Fibroblast of the aortic adventitia (primary cell): ENCODE measurements at regions not wholly inside any gene's neighbourhood (a gene's known extent, or its start where the extent isn't known, plus 50 kb on each side); places are given as distances from the start of the nearest gene placed in this dataset.

Experiments used
- DNase-seq: peaks from one replicate; pipeline ENCODE4 v3.0.0-alpha.2; 2010; ENCODE audit warnings: low read depth
- H3K4me3 ChIP-seq: 2 replicates; pipeline ENCODE4 v1.5.1; 2011; ENCODE audit warnings: low read depth, mild to moderate bottlenecking, control low read depth, low read length, moderate library complexity
- CTCF ChIP-seq: IDR thresholded peaks from 2 replicates; pipeline ENCODE4 v1.5.1; 2011; ENCODE audit warnings: mild to moderate bottlenecking, low read length, control low read depth, inconsistent platforms; ENCODE audit not compliant: insufficient read depth

GRCh38 chr2:187716301-187716700, 162.1 kb upstream of the TFPI start:
- TF ChIP-seq CTCF: no peak
- no peak overlapping the region for H3K4me3 ChIP-seq
- DNase-seq: no peak

- H3K4me3 ChIP-seq: no peak overlapping the region
- no peak for DNase-seq
- TF ChIP-seq CTCF: no peak
Observed at GRCh38 chr2:187718092-187718491, 163.9 kb upstream of the TFPI start.

GRCh38 chr2:187719510-187719909, 165.3 kb upstream of the TFPI start:
- no peak overlapping the region for H3K4me3 ChIP-seq
- DNase-seq: no peak
- TF ChIP-seq CTCF: no peak

GRCh38 chr2:187748958-187749357, 194.7 kb upstream of the TFPI start:
- no peak for DNase-seq

GRCh38 chr2:187749804-187750431, 195.7 kb upstream of the TFPI start:
- no peak overlapping the region for H3K4me3 ChIP-seq
- TF ChIP-seq CTCF: no peak
- DNase-seq: no peak

More at GRCh38 chr2:187748958-187749357, 194.7 kb upstream of the TFPI start:
- TF ChIP-seq CTCF: no peak
- H3K4me3 ChIP-seq: no peak overlapping the region

- DNase-seq: no peak
- H3K4me3 ChIP-seq: no peak overlapping the region
- no peak for TF ChIP-seq CTCF
Observed at GRCh38 chr2:187768995-187769394, 214.8 kb upstream of the TFPI start.

- no peak for DNase-seq
- no peak overlapping the region for H3K4me3 ChIP-seq
- no peak for TF ChIP-seq CTCF
Observed at GRCh38 chr2:187769437-187769836, 215.2 kb upstream of the TFPI start.
